ENCODE measurements at regions not wholly inside any gene's neighbourhood (a gene's known extent, or its start where the extent isn't known, plus 50 kb on each side); places are given as distances from the start of the nearest gene placed in this dataset.

DNA sequence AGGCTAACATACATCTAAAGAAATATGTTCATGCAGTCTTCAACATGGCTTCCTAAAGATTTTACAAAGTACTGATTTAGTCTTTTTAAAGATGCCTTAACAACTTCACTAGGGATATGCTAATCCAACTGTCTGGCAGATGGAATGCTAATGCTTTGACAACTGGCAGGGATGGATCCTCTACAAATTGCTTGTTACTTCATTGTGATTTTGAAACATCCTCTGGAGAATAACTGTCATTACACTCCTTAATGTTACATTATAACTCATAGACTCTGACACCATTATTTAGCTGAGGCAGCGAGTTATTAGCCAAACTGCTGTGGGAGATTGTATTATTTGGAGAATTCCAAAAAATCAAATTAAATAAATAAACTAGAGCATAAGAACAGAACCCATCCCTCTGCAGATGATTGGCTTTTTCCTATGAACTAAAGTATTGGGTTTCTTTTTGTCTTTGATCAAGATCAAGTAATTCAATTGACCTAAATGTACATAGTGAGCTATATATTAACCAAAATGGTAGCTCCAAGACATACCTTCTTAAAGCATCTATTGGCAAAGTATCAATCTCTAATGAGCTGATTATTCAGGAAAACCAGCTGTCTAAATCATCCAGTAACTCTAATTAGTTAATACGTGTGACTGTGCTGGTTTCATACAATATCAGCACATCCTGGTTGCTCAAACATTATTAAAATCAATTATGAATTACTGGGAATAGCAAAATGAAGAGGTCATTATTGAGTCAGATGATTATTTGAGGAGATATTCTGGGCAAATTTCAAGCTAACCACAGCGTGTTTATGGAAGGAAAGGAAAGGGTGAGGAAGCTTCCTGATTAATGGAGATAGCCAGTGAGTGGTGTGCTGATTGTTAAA lies 321.3 kb upstream of the TFPI start:
- TF ChIP-seq EZH2 (IDR thresholded peaks at IDR 0.05; ENCODE audit: borderline replicate concordance, low read depth, low read length, poor library complexity, severe bottlenecking): no peak
- TF ChIP-seq, protein P1, sequence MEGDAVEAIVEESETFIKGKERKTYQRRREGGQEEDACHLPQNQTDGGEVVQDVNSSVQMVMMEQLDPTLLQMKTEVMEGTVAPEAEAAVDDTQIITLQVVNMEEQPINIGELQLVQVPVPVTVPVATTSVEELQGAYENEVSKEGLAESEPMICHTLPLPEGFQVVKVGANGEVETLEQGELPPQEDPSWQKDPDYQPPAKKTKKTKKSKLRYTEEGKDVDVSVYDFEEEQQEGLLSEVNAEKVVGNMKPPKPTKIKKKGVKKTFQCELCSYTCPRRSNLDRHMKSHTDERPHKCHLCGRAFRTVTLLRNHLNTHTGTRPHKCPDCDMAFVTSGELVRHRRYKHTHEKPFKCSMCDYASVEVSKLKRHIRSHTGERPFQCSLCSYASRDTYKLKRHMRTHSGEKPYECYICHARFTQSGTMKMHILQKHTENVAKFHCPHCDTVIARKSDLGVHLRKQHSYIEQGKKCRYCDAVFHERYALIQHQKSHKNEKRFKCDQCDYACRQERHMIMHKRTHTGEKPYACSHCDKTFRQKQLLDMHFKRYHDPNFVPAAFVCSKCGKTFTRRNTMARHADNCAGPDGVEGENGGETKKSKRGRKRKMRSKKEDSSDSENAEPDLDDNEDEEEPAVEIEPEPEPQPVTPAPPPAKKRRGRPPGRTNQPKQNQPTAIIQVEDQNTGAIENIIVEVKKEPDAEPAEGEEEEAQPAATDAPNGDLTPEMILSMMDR (conservative IDR thresholded peaks at IDR 0.05; ENCODE audit: low read depth, low read length): no peak

Data from A673 (cell line).